Neural cell (in vitro differentiated cells): ENCODE measurements at regions not wholly inside any gene's neighbourhood (a gene's known extent, or its start where the extent isn't known, plus 50 kb on each side); places are given as distances from the start of the nearest gene placed in this dataset.

Experiments
- CTCF ChIP-seq: fragments of 450-650 bp; IDR thresholded peaks from 2 replicates; pipeline ENCODE4 v1.5.1; 2014; ENCODE audit warnings: antibody characterized with exemption, mild to moderate bottlenecking, moderate library complexity; ENCODE audit not compliant: poor library complexity, severe bottlenecking
- POLR2AphosphoS5 ChIP-seq: IDR thresholded peaks from 2 replicates; pipeline ENCODE4 v1.6.1; 2012
- TAF1 ChIP-seq: IDR thresholded peaks from 2 replicates; pipeline ENCODE4 v1.6.1; 2012; ENCODE audit warnings: low read depth

- no peak for TF ChIP-seq POLR2AphosphoS5
- TF ChIP-seq TAF1 = no peak
- TF ChIP-seq CTCF = no peak
Measured at GRCh38 chr9:16255217-16255616, 615.3 kb downstream of the BNC2 start.
